GM18499 (cell line): ENCODE measurements at regions not wholly inside any gene's neighbourhood (a gene's known extent, or its start where the extent isn't known, plus 50 kb on each side); places are given as distances from the start of the nearest gene placed in this dataset.
A peak's percentile ranks its signal among the peaks of the same experiment; 100 is the strongest.

ENCODE experiments used
- ATAC-seq: cut with Tn5 transposase; IDR thresholded peaks from one replicate; pipeline ENCODE4 v1.9.1; 2021; ENCODE audit warnings: moderate number of reproducible peaks; ENCODE audit not compliant: insufficient read depth, unreplicated experiment

- ATAC-seq = no peak
Measured at GRCh38 chr3:181851063-181851462, 139.3 kb downstream of the SOX2 start.

- no peak for ATAC-seq
Measured at GRCh38 chr3:181855825-181856224, 144.1 kb downstream of the SOX2 start.

- no peak for ATAC-seq
Measured at GRCh38 chr3:181859518-181859917, 147.8 kb downstream of the SOX2 start.

- ATAC-seq = no peak
Measured at GRCh38 chr3:181860235-181860634, 148.5 kb downstream of the SOX2 start.

- no peak for ATAC-seq
Measured at GRCh38 chr3:181862502-181862901, 150.8 kb downstream of the SOX2 start.

GRCh38 chr3:181868576-181869082, 156.9 kb downstream of the SOX2 start:
- ATAC-seq = no peak

GRCh38 chr3:181872887-181873286, 161.2 kb downstream of the SOX2 start:
- ATAC-seq = no peak

GRCh38 chr3:181879926-181880325, 168.2 kb downstream of the SOX2 start:
- no peak for ATAC-seq

GRCh38 chr3:181880331-181880730, 168.6 kb downstream of the SOX2 start:
- ATAC-seq = no peak

GRCh38 chr3:181881749-181882148, 170.0 kb downstream of the SOX2 start:
- ATAC-seq = no peak

- ATAC-seq = no peak
Measured at GRCh38 chr3:181885868-181886630, 174.3 kb downstream of the SOX2 start.

GRCh38 chr3:181886676-181887075, 175.0 kb downstream of the SOX2 start:
- no peak for ATAC-seq

GRCh38 chr3:181887685-181888084, 176.0 kb downstream of the SOX2 start:
- no peak for ATAC-seq

- no peak for ATAC-seq
Measured at GRCh38 chr3:181888234-181888633, 176.5 kb downstream of the SOX2 start.

- no peak for ATAC-seq
Measured at GRCh38 chr3:181892848-181893247, 181.1 kb downstream of the SOX2 start.

GRCh38 chr3:181896605-181897004, 184.9 kb downstream of the SOX2 start:
- no peak for ATAC-seq

GRCh38 chr3:181899702-181900101, 188.0 kb downstream of the SOX2 start:
- ATAC-seq = peak; percentile 49

- ATAC-seq = no peak
Measured at GRCh38 chr3:181901626-181902025, 189.9 kb downstream of the SOX2 start.

GRCh38 chr3:181906338-181906737, 194.6 kb downstream of the SOX2 start:
- peak; percentile 54 for ATAC-seq

GRCh38 chr3:181909241-181909640, 197.5 kb downstream of the SOX2 start:
- no peak for ATAC-seq

- ATAC-seq = no peak
Measured at GRCh38 chr3:181912384-181912783, 200.7 kb downstream of the SOX2 start.

- ATAC-seq = no peak
Measured at GRCh38 chr3:181913254-181913653, 201.5 kb downstream of the SOX2 start.
